ENCODE measurements at regions not wholly inside any gene's neighbourhood (a gene's known extent, or its start where the extent isn't known, plus 50 kb on each side); places are given as distances from the start of the nearest gene placed in this dataset.

GRCh38 chr2:183253441-183254130 lies 129.3 kb downstream of the NUP35 start:
- Histone ChIP-seq H3K9ac (ENCODE audit: control insufficient read depth, extremely low read depth, insufficient read depth, low read length) (no peak overlapping the region), H3K4me1 (ENCODE audit: control insufficient read depth, extremely low read depth, insufficient read depth, low read length) (peaks cover 22% of the 10 kb centered on the region), H3K9me1 (ENCODE audit: control insufficient read depth, extremely low read depth, insufficient read depth, low read length) (no peaks in the 10 kb centered on the region), H2AFZ (ENCODE audit: control insufficient read depth, low read length) (peak overlapping the region; percentile 31), H3K79me2 (ENCODE audit: control insufficient read depth, insufficient read depth, low read length) (no peaks in the 10 kb centered on the region), H3K4me3 (ENCODE audit: control insufficient read depth in 2 of 3, extremely low read depth in 1 of 3, insufficient read depth in 2 of 3, low read depth in 1 of 3, low read length in 3 of 3) (no peak overlapping the region), H3K27me3 (ENCODE audit: control insufficient read depth, extremely low read depth, insufficient read depth, low read length) (no peaks in the 10 kb centered on the region), H3K27ac (ENCODE audit: control insufficient read depth, insufficient read depth, low read length) (no peak overlapping the region), H3K4me2 (ENCODE audit: control insufficient read depth, extremely low read depth, insufficient read depth, low read depth, low read length) (no peak overlapping the region), H3K36me3 (ENCODE audit: control insufficient read depth in 2 of 2, extremely low read depth in 1 of 2, insufficient read depth in 2 of 2, low read length in 2 of 2) (no peaks in the 10 kb centered on the region), H4K20me1 (ENCODE audit: control insufficient read depth, extremely low read depth, insufficient read depth, low read length) (no peaks in the 10 kb centered on the region), H3K9me3 (ENCODE audit: control insufficient read depth, low read depth, low read length) (no peaks in the 10 kb centered on the region)
- dilution Hi-C loops (cut with MboI; ENCODE audit: extremely low pct_ligation_motif_present, low sequenced_read_pairs): no loop called here
- TF ChIP-seq, protein P1, sequence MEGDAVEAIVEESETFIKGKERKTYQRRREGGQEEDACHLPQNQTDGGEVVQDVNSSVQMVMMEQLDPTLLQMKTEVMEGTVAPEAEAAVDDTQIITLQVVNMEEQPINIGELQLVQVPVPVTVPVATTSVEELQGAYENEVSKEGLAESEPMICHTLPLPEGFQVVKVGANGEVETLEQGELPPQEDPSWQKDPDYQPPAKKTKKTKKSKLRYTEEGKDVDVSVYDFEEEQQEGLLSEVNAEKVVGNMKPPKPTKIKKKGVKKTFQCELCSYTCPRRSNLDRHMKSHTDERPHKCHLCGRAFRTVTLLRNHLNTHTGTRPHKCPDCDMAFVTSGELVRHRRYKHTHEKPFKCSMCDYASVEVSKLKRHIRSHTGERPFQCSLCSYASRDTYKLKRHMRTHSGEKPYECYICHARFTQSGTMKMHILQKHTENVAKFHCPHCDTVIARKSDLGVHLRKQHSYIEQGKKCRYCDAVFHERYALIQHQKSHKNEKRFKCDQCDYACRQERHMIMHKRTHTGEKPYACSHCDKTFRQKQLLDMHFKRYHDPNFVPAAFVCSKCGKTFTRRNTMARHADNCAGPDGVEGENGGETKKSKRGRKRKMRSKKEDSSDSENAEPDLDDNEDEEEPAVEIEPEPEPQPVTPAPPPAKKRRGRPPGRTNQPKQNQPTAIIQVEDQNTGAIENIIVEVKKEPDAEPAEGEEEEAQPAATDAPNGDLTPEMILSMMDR (optimal IDR thresholded peaks at IDR 0.05 in 1 of 3, IDR thresholded peaks at IDR 0.05 in 1 of 3, conservative IDR thresholded peaks at IDR 0.05 in 1 of 3; ENCODE audit: extremely low read depth in 1 of 3, insufficient read depth in 2 of 3, low read length in 3 of 3): no peak
- TF ChIP-seq EZH2 (IDR thresholded peaks at IDR 0.05; ENCODE audit: low read length): no peak
- no peak for FAIRE-seq
- DNase-seq (ENCODE audit: low read depth, low spot score): no peak

DNA sequence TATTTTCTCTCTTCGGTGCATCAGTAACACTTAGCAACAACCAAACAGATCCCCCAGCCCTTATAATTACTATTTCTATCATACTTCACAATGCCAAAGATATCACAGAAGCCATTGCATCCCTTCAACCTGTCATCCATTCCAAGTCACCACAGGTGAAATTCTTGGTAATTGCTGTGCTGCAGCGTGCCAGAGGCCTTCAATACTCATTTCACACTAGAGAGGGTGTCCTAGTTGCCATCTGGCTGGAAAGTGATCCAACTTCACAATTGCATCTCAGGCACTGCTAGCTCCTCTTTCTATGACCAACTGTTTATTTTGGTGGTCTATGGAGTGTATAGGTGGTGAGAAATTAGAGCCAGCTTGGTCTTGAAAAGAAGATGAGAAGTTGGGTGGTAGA lies 131.2 kb downstream of the NUP35 start:
- DNase-seq (ENCODE audit: low read depth, low spot score): no peak
- no peaks in the 10 kb centered on the region for H3K27me3 ChIP-seq (ENCODE audit: control insufficient read depth, extremely low read depth, insufficient read depth, low read length)
- no peak overlapping the region for H2AFZ ChIP-seq (ENCODE audit: control insufficient read depth, low read length)
- no peak for TF ChIP-seq EZH2 (IDR thresholded peaks at IDR 0.05; ENCODE audit: low read length)
- TF ChIP-seq, protein P1 (optimal IDR thresholded peaks at IDR 0.05 in 1 of 3, IDR thresholded peaks at IDR 0.05 in 1 of 3, conservative IDR thresholded peaks at IDR 0.05 in 1 of 3; ENCODE audit: extremely low read depth in 1 of 3, insufficient read depth in 2 of 3, low read length in 3 of 3): no peak
- dilution Hi-C loops (cut with MboI; ENCODE audit: extremely low pct_ligation_motif_present, low sequenced_read_pairs): no loop called here
- no peak for FAIRE-seq
- no peaks in the 10 kb centered on the region for H3K9me3 ChIP-seq (ENCODE audit: control insufficient read depth, low read depth, low read length)
- no peaks in the 10 kb centered on the region for H4K20me1 ChIP-seq (ENCODE audit: control insufficient read depth, extremely low read depth, insufficient read depth, low read length)
- no peaks in the 10 kb centered on the region for H3K36me3 ChIP-seq (ENCODE audit: control insufficient read depth in 2 of 2, extremely low read depth in 1 of 2, insufficient read depth in 2 of 2, low read length in 2 of 2)
- H3K4me2 ChIP-seq (ENCODE audit: control insufficient read depth, extremely low read depth, insufficient read depth, low read depth, low read length): no peak overlapping the region
- peaks cover 6% of the 10 kb centered on the region for H3K4me1 ChIP-seq (ENCODE audit: control insufficient read depth, extremely low read depth, insufficient read depth, low read length)
- no peak overlapping the region for H3K27ac ChIP-seq (ENCODE audit: control insufficient read depth, insufficient read depth, low read length)
- no peak overlapping the region for H3K9ac ChIP-seq (ENCODE audit: control insufficient read depth, extremely low read depth, insufficient read depth, low read length)
- H3K4me3 ChIP-seq (ENCODE audit: control insufficient read depth in 2 of 3, extremely low read depth in 1 of 3, insufficient read depth in 2 of 3, low read depth in 1 of 3, low read length in 3 of 3): no peak overlapping the region
- no peaks in the 10 kb centered on the region for H3K9me1 ChIP-seq (ENCODE audit: control insufficient read depth, extremely low read depth, insufficient read depth, low read length)
- H3K79me2 ChIP-seq (ENCODE audit: control insufficient read depth, insufficient read depth, low read length): no peaks in the 10 kb centered on the region

Measured in keratinocyte (primary cell).